PC-9 (cell line): ENCODE measurements at regions not wholly inside any gene's neighbourhood (a gene's known extent, or its start where the extent isn't known, plus 50 kb on each side); places are given as distances from the start of the nearest gene placed in this dataset.

Experiments used
- CTCF ChIP-seq: fragments of 200-600 bp; sonication (generic); conservative IDR thresholded peaks from 2 replicates; pipeline ENCODE4 v1.6.1; 2017; ENCODE audit warnings: mixed run types, antibody characterized with exemption, mild to moderate bottlenecking, moderate library complexity
- EZH2 ChIP-seq: fragments of 200-600 bp; sonication (generic); IDR thresholded peaks from 2 replicates; pipeline ENCODE4 v1.8.0; 2017; ENCODE audit warnings: antibody characterized with exemption, low read depth

- TF ChIP-seq CTCF (no peak), EZH2 (no peak)
Measured at GRCh38 chr12:87238466-87238865, 790.7 kb downstream of the C12orf50 start.
